CD4-positive, alpha-beta T cell treated with Interleukin-4 for 4 hours (primary cell): ENCODE measurements at regions not wholly inside any gene's neighbourhood (a gene's known extent, or its start where the extent isn't known, plus 50 kb on each side); places are given as distances from the start of the nearest gene placed in this dataset.

Experiments used
- DNase-seq: peaks from one replicate; pipeline ENCODE4 v3.0.0-alpha.2; 2020

DNA sequence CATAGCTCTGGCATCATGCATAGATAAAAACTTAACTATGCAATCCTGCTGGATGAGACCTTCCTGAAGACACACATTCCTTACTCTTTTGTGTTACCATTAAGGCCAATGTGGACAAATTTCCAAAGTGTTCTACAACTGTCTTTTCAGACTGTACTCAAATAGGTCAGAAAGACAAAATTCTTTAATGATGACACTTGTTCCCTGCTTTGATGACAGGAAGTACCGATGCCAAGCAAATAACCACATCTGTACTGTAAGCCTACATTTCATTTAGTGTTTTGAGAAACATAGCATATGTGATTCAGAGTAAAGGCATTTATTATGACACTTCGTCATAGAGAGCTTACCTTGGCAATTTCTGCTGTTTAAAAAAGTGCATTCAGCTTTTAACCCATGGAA, 55.0 kb downstream of the PMAIP1 start:
- no peak for DNase-seq

DNA sequence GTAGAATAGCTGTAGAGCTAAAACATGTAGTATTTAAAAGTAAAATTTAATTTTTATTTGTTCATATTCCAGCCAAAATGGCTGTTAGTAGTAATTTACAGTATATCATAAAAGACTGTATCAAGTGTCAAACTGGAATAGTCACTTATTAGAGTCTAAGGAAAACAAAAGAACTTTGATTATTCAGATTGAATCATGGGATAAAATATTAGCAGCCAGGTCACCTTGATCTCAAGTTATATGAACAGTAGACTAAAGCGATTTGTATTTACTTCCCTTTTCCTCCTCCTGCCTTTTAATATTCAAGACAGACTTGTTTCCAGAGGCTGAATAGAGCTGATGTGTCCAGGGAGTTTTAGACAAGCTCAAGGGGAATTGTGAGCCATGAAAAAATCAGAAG, 54.4 kb downstream of the PMAIP1 start:
- DNase-seq = no peak
